ENCODE measurements at regions not wholly inside any gene's neighbourhood (a gene's known extent, or its start where the extent isn't known, plus 50 kb on each side); places are given as distances from the start of the nearest gene placed in this dataset.

DNA sequence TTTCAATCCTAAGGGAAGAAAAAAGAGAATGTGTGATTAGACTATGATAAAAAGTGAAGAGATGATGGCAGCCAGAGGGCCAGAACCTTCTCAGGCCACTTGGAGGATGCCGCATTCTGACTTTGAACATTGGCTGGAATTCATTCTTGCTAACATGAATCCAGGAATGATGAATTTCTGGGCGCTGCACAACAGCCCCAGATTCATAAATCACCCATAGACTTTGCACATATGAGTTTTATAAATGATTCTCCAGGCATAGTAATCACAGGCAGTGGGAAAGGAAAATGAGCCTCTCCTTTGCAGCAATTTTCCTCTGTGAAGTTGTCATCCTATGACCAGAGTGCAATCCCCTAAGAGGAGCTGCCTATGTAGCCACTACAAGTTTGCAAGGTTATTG is 555.4 kb downstream of the KCTD12 start:
- no peak for TF ChIP-seq EZH2 (IDR thresholded peaks at IDR 0.05; ENCODE audit: borderline replicate concordance, low read depth, low read length, severe bottlenecking)
- TF ChIP-seq, protein P1, sequence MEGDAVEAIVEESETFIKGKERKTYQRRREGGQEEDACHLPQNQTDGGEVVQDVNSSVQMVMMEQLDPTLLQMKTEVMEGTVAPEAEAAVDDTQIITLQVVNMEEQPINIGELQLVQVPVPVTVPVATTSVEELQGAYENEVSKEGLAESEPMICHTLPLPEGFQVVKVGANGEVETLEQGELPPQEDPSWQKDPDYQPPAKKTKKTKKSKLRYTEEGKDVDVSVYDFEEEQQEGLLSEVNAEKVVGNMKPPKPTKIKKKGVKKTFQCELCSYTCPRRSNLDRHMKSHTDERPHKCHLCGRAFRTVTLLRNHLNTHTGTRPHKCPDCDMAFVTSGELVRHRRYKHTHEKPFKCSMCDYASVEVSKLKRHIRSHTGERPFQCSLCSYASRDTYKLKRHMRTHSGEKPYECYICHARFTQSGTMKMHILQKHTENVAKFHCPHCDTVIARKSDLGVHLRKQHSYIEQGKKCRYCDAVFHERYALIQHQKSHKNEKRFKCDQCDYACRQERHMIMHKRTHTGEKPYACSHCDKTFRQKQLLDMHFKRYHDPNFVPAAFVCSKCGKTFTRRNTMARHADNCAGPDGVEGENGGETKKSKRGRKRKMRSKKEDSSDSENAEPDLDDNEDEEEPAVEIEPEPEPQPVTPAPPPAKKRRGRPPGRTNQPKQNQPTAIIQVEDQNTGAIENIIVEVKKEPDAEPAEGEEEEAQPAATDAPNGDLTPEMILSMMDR (IDR thresholded peaks at IDR 0.05; ENCODE audit: extremely low read depth in 1 of 2, insufficient read depth in 1 of 2, low read depth in 1 of 2, low read length in 2 of 2) = no peak
- TF ChIP-seq POLR2AphosphoS5 (IDR thresholded peaks at IDR 0.05; ENCODE audit: insufficient read depth, low read depth, low read length) = no peak
- no peak for TF ChIP-seq POLR2A (IDR thresholded peaks at IDR 0.05; ENCODE audit: low read depth, low read length)

All from endothelial cell of umbilical vein (primary cell).